Endothelial cell (in vitro differentiated cells): ENCODE measurements at regions not wholly inside any gene's neighbourhood (a gene's known extent, or its start where the extent isn't known, plus 50 kb on each side); places are given as distances from the start of the nearest gene placed in this dataset.

ENCODE experiments used
- DNase-seq: peaks from one replicate; pipeline ENCODE4 v3.0.0; 2021; ENCODE audit warnings: low spot score
- H3K27ac Mint-ChIP-seq: one replicate; pipeline ENCODE4 v1.8.0; 2021; ENCODE audit warnings: mixed read lengths, inconsistent platforms; ENCODE audit not compliant: unreplicated experiment
- H3K27me3 Mint-ChIP-seq: one replicate; pipeline ENCODE4 v1.8.0; 2021; ENCODE audit warnings: mild to moderate bottlenecking, moderate library complexity, mixed read lengths, inconsistent platforms; ENCODE audit not compliant: unreplicated experiment
- H3K36me3 Mint-ChIP-seq: one replicate; pipeline ENCODE4 v1.8.0; 2021; ENCODE audit warnings: mild to moderate bottlenecking, low read depth, mixed read lengths, inconsistent platforms; ENCODE audit not compliant: unreplicated experiment
- H3K4me1 Mint-ChIP-seq: one replicate; pipeline ENCODE4 v1.8.0; 2021; ENCODE audit warnings: mild to moderate bottlenecking, mixed read lengths, inconsistent platforms; ENCODE audit not compliant: unreplicated experiment
- H3K4me3 Mint-ChIP-seq: one replicate; pipeline ENCODE4 v1.8.0; 2021; ENCODE audit warnings: mild to moderate bottlenecking, mixed read lengths, inconsistent platforms; ENCODE audit not compliant: unreplicated experiment
- H3K9me3 Mint-ChIP-seq: one replicate; pipeline ENCODE4 v1.8.0; 2021; ENCODE audit warnings: mixed read lengths, inconsistent platforms; ENCODE audit not compliant: unreplicated experiment
- CTCF ChIP-seq: fragments of 200-600 bp; sonication (generic); IDR thresholded peaks from one replicate; pipeline ENCODE4 v1.5.0; 2021; ENCODE audit warnings: antibody characterized with exemption; ENCODE audit not compliant: unreplicated experiment

GRCh38 chr11:87832211-87832610, 343.0 kb downstream of the RAB38 start:
- no peak for DNase-seq
- Mint-ChIP-seq H3K36me3 (no peaks in the 10 kb centered on the region), H3K4me1 (peaks cover 5% of the 10 kb centered on the region), H3K27ac (no peak overlapping the region), H3K4me3 (no peak overlapping the region), H3K27me3 (no peaks in the 10 kb centered on the region), H3K9me3 (no peaks in the 10 kb centered on the region)
- TF ChIP-seq CTCF = no peak

DNA sequence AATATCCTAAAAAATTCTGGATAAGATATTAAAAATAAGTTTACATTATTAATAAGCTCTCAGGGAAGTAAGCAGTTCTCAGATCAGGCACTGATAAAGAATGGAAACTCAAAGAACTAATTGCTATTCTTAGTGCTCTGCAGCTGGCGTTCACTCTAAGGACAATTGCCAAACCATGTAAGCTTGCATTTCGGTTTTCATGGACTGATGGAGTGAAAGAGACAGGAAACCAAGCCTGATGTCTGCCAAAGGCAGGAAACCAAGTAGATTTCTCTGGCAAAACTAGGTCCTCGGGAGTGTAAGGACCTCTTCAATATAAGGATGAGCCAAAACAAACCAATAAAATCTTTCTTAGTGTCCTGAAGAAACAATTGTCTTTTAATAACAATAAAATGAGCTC, 355.2 kb downstream of the RAB38 start:
- H3K36me3 Mint-ChIP-seq = no peaks in the 10 kb centered on the region
- TF ChIP-seq CTCF = no peak
- no peak overlapping the region for H3K27ac Mint-ChIP-seq
- no peaks in the 10 kb centered on the region for H3K27me3 Mint-ChIP-seq
- H3K4me3 Mint-ChIP-seq = no peak overlapping the region
- H3K9me3 Mint-ChIP-seq = no peaks in the 10 kb centered on the region
- H3K4me1 Mint-ChIP-seq = no peaks in the 10 kb centered on the region
- DNase-seq = no peak

DNA sequence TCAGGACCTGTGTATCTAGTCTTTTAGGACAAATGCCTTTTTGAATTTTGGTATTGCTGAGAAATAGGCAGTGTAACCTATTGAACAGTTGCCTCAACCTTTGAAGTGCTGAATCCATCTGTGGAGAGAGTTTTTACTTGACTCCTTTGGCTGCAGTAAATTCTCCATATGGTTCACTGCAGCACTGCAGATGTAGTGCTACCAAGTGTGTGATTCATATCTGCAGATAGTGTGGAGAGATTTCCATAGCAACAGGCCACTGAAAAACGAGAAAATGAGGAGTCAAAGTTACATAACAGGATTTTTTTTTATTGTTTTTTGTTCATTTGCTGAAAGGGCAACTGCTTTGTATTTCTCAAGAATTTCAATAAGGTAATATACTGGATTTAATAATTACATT, 356.1 kb downstream of the RAB38 start:
- H3K4me1 Mint-ChIP-seq = no peaks in the 10 kb centered on the region
- no peaks in the 10 kb centered on the region for H3K9me3 Mint-ChIP-seq
- H3K36me3 Mint-ChIP-seq = no peaks in the 10 kb centered on the region
- H3K27ac Mint-ChIP-seq = no peak overlapping the region
- no peak for DNase-seq
- TF ChIP-seq CTCF = no peak
- H3K27me3 Mint-ChIP-seq = no peaks in the 10 kb centered on the region
- no peak overlapping the region for H3K4me3 Mint-ChIP-seq

GRCh38 chr11:87812571-87813365, 362.5 kb downstream of the RAB38 start:
- no peak for DNase-seq
- no peak for TF ChIP-seq CTCF
- H3K9me3 Mint-ChIP-seq = no peaks in the 10 kb centered on the region
- H3K36me3 Mint-ChIP-seq = no peaks in the 10 kb centered on the region
- no peak overlapping the region for H3K4me3 Mint-ChIP-seq
- H3K27me3 Mint-ChIP-seq = no peaks in the 10 kb centered on the region
- H3K4me1 Mint-ChIP-seq = peaks cover 6% of the 10 kb centered on the region
- H3K27ac Mint-ChIP-seq = no peak overlapping the region

DNA sequence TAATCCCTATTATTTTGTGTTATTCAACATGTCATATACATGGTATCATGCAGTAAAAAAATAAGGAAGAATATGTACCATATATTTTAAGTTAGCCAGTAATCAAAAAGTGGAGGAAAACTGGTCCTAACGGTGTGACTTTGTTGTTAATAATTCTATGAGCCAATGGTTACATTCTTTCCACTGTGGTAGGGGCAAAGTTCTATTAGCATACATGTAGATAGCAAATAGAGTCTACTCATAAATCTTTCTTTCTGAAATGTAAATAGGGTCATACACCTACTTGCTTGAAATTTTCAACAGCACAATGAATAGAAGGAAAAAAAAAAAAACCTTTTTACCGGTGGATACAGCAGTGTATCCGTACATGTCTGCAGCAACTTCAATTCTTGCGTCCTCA, 364.8 kb downstream of the RAB38 start:
- no peak for DNase-seq
- Mint-ChIP-seq H3K9me3 (no peaks in the 10 kb centered on the region), H3K27ac (no peak overlapping the region), H3K4me3 (no peak overlapping the region), H3K4me1 (peaks cover 9% of the 10 kb centered on the region), H3K36me3 (no peaks in the 10 kb centered on the region), H3K27me3 (no peaks in the 10 kb centered on the region)
- no peak for TF ChIP-seq CTCF
